GM04503 (cell line): ENCODE measurements at regions not wholly inside any gene's neighbourhood (a gene's known extent, or its start where the extent isn't known, plus 50 kb on each side); places are given as distances from the start of the nearest gene placed in this dataset.
"Not testable (repeated sequence)": the region's sequence is repeated elsewhere in the genome, so short reads cannot be mapped to it uniquely, and the experiment has no call there.

Experiments
- DNase-seq: peaks from one replicate; pipeline ENCODE4 v3.0.0-alpha.2; 2012; ENCODE audit warnings: low read depth

GRCh38 chr18:1296237-1296636 is 391.6 kb downstream of the ADCYAP1 start:
- DNase-seq: no peak

GRCh38 chr18:1302861-1303260 is 398.2 kb downstream of the ADCYAP1 start:
- DNase-seq: no peak

- DNase-seq: no peak
Measured at GRCh38 chr18:1304392-1304992, 399.8 kb downstream of the ADCYAP1 start.

GRCh38 chr18:1306641-1307040 is 402.0 kb downstream of the ADCYAP1 start:
- DNase-seq: no peak

- DNase-seq: no peak
Measured at GRCh38 chr18:1308686-1309085, 404.0 kb downstream of the ADCYAP1 start.

GRCh38 chr18:1311376-1311775 is 406.7 kb downstream of the ADCYAP1 start:
- DNase-seq: no peak

GRCh38 chr18:1335345-1335744 is 430.7 kb downstream of the ADCYAP1 start:
- not testable (repeated sequence) for DNase-seq

GRCh38 chr18:1350931-1351450 is 446.3 kb downstream of the ADCYAP1 start:
- no peak for DNase-seq

GRCh38 chr18:1353025-1353424 is 448.4 kb downstream of the ADCYAP1 start:
- no peak for DNase-seq

- no peak for DNase-seq
Measured at GRCh38 chr18:1357724-1358123, 453.1 kb downstream of the ADCYAP1 start.

GRCh38 chr18:1361936-1362335 is 457.3 kb downstream of the ADCYAP1 start:
- no peak for DNase-seq

- no peak for DNase-seq
Measured at GRCh38 chr18:1370552-1370951, 465.9 kb downstream of the ADCYAP1 start.

GRCh38 chr18:1371724-1372123 is 467.1 kb downstream of the ADCYAP1 start:
- no peak for DNase-seq

GRCh38 chr18:1383465-1383864 is 478.8 kb downstream of the ADCYAP1 start:
- DNase-seq: no peak

- not testable (repeated sequence) for DNase-seq
Measured at GRCh38 chr18:1388468-1388867, 483.8 kb downstream of the ADCYAP1 start.

- no peak for DNase-seq
Measured at GRCh38 chr18:1392046-1392445, 487.4 kb downstream of the ADCYAP1 start.

- no peak for DNase-seq
Measured at GRCh38 chr18:1392865-1393734, 488.4 kb downstream of the ADCYAP1 start.

- DNase-seq: no peak
Measured at GRCh38 chr18:1393929-1394328, 489.3 kb downstream of the ADCYAP1 start.

GRCh38 chr18:1394426-1394825 is 489.8 kb downstream of the ADCYAP1 start:
- DNase-seq: no peak

GRCh38 chr18:1394966-1395365 is 490.3 kb downstream of the ADCYAP1 start:
- DNase-seq: no peak

- DNase-seq: no peak
Measured at GRCh38 chr18:1408376-1408775, 503.7 kb downstream of the ADCYAP1 start.

GRCh38 chr18:1412655-1413322 is 508.1 kb downstream of the ADCYAP1 start:
- no peak for DNase-seq

- DNase-seq: no peak
Measured at GRCh38 chr18:1413323-1413675, 508.6 kb downstream of the ADCYAP1 start.
